ENCODE measurements at regions not wholly inside any gene's neighbourhood (a gene's known extent, or its start where the extent isn't known, plus 50 kb on each side); places are given as distances from the start of the nearest gene placed in this dataset.

DNA sequence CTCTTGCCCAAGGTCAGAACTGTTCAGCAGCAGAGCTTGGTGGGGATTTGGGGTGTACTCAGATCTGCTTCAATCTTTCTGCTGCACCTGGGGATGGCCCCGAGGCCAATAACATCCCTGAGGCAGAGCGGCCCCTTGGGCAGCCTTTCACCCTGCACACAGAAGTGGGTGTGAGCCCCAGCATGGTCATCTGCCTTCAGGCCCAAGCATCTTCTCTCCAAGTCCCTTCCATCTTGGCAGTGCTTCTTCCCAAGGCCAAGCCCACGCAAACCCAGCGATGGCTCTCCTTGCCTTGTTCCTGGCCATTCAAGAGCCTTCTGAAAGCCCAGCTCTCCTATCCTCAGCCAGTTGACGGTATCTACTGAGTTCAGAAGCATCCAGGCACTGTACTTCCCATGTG lies 172.9 kb downstream of the INHBB start:
- BruUV-seq (replicated peaks) = no TSS peak
- ATAC-seq = no peak; the same call in 2 of the 3 replicates
- intact Hi-C loops (cut with micrococcal nuclease; ENCODE audit: unreplicated experiment) = loop anchor here (5.0 kb wide), 1 partner anchor 177 kb away; no protein-coding TSS in a partner anchor
- H2AFZ ChIP-seq (ENCODE audit: low read length) = no peak overlapping the region
- no peaks in the 10 kb centered on the region for H3K9me3 ChIP-seq (ENCODE audit: low read length)
- peaks cover 0 to 19% of the 10 kb centered on the region in 2 experiments; a peak in 4 of 5 replicates for H3K27me3 ChIP-seq (ENCODE audit: control insufficient read depth in 1 of 2, insufficient read depth in 2 of 2, low read length in 2 of 2)
- H3K4me3 ChIP-seq (replicated peaks in 1 of 3; ENCODE audit: insufficient read depth in 1 of 3, low read depth in 2 of 3, low read length in 3 of 3) = no peak overlapping the region
- H4K20me1 ChIP-seq (ENCODE audit: insufficient read depth, low read length) = no peaks in the 10 kb centered on the region
- ChIA-PET CTCF (ENCODE audit: low intra/inter-chr PET ratio, low total read pairs) (interaction anchor here (1.5 kb wide), 1 partner anchor 175 kb away, joined by 6 read pairs; no protein-coding TSS in a partner anchor), POLR2A (interaction anchor here (1.2 to 1.7 kb wide), 4 partner anchors 10 to 53 kb away, joined by 3 to 9 read pairs (median 4); no protein-coding TSS in a partner anchor)
- TF ChIP-seq GTF2F1 (IDR thresholded peaks at IDR 0.05; ENCODE audit: low read length) (no peak), SAFB2 (CRISPR knock-in tag; IDR thresholded peaks at IDR 0.05; ENCODE audit: borderline replicate concordance, low read depth) (0 out of 2 replicates have a peak, but pooled peaks have one; percentile 63), NFRKB (IDR thresholded peaks at IDR 0.05) (no peak), ZNF432 (CRISPR knock-in tag; IDR thresholded peaks at IDR 0.05; ENCODE audit: borderline replicate concordance) (no peak), MAFK (conservative IDR thresholded peaks at IDR 0.05 in 1 of 2, IDR thresholded peaks at IDR 0.05 in 1 of 2; ENCODE audit: low read length in 2 of 2) (no peak), ZNF235 (CRISPR knock-in tag; IDR thresholded peaks at IDR 0.05; ENCODE audit: borderline replicate concordance) (no peak), REL (CRISPR knock-in tag; conservative IDR thresholded peaks at IDR 0.05) (no peak)
- TF ChIP-seq, protein P1, sequence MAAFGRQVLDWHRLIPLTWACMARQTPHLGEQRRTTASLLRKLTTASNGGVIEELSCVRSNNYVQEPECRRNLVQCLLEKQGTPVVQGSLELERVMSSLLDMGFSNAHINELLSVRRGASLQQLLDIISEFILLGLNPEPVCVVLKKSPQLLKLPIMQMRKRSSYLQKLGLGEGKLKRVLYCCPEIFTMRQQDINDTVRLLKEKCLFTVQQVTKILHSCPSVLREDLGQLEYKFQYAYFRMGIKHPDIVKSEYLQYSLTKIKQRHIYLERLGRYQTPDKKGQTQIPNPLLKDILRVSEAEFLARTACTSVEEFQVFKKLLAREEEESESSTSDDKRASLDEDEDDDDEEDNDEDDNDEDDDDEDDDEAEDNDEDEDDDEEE (CRISPR knock-in tag; IDR thresholded peaks at IDR 0.05) = no peak
- H3K79me2 ChIP-seq (ENCODE audit: insufficient read depth, low read length) = no peaks in the 10 kb centered on the region
- peaks cover 64% of the 10 kb centered on the region for H3K4me1 ChIP-seq (ENCODE audit: insufficient read depth, low read length)
- H3K27ac ChIP-seq (ENCODE audit: extremely low read length, insufficient read depth, low read length) = no peak overlapping the region
- WGBS (ENCODE audit: low lambda C conversion rate) = 67% methylated on average over 5 of the region's 5 CpGs
- in situ Hi-C loops (cut with HindIII; ENCODE audit: extremely low pct_ligation_motif_present, low pct_unique_long_range_greater_than_20kb) = loop anchor here (5.0 to 10.0 kb wide), 2 partner anchors 33 to 174 kb away; partner anchors contain the start of gene INHBB
- H3K9ac ChIP-seq (ENCODE audit: insufficient read depth, low read depth, low read length) = no peak overlapping the region
- H3K4me2 ChIP-seq (ENCODE audit: low read depth, low read length) = no peak overlapping the region
- FAIRE-seq = no peak
- no peaks in the 10 kb centered on the region for H3K36me3 ChIP-seq (replicated peaks in 1 of 2; ENCODE audit: control insufficient read depth in 1 of 2, insufficient read depth in 2 of 2, low read length in 2 of 2)
- DNase-seq (ENCODE audit: low spot score) = no peak
